ENCODE measurements at regions not wholly inside any gene's neighbourhood (a gene's known extent, or its start where the extent isn't known, plus 50 kb on each side); places are given as distances from the start of the nearest gene placed in this dataset.

DNA sequence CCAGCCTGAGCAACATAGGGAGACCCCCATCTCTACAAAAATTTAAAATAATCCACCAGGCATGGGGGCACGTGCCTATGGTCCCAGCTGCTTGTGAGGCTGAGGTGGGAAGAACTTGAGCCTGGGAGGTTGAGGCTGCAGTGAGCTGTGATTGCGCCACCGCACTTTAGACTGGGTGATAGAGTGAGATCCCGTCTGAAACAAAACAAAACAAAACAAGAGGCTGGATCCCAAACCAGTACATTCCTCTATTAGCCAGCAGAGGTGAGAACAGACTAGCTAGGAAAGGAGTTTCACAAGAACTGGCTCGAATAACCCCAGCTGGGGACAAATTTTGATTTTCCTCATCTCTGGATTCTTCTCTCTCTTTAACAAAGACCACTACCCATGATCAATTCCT is 366.7 kb upstream of the ZFHX3 start:
- Histone ChIP-seq H4K5ac (ENCODE audit: low read depth, low read length) (no peak overlapping the region), H2BK5ac (ENCODE audit: low read depth, low read length, poor library complexity, severe bottlenecking) (no peak overlapping the region), H3K4me2 (ENCODE audit: low read depth, low read length) (no peak overlapping the region), H3K9me3 (ENCODE audit: control insufficient read depth, insufficient read depth, low read length) (no peaks in the 10 kb centered on the region; the same call in 1 of the 2 replicates), H3K18ac (ENCODE audit: low read depth, low read length) (no peak overlapping the region), H3K4me3 (ENCODE audit: insufficient read depth, low read depth, low read length) (no peak overlapping the region), H2AFZ (replicated peaks; ENCODE audit: low read length, poor library complexity) (no peak overlapping the region), H3K14ac (replicated peaks; ENCODE audit: low read depth, low read length) (no peak overlapping the region), H3K36me3 (ENCODE audit: control insufficient read depth, insufficient read depth, low read length) (no peaks in the 10 kb centered on the region), H4K8ac (ENCODE audit: low read depth in 2 of 2, low read length in 2 of 2) (no peak overlapping the region), H3K56ac (ENCODE audit: extremely low read depth, insufficient read depth, low read length) (no peak overlapping the region), H2AK5ac (ENCODE audit: low read depth, low read length) (no peak overlapping the region), H3K4ac (ENCODE audit: low read depth, low read length) (no peak overlapping the region), H2BK20ac (ENCODE audit: low read depth, low read length) (no peak overlapping the region), H2AK9ac (replicated peaks; ENCODE audit: low read depth, low read length, poor library complexity) (no peak overlapping the region), H4K91ac (ENCODE audit: insufficient read depth, low read depth, low read length) (no peak overlapping the region), H3K4me1 (ENCODE audit: control insufficient read depth, insufficient read depth, low read length) (peaks cover 2% of the 10 kb centered on the region; the same call in 1 of the 2 replicates), H2BK120ac (ENCODE audit: low read depth, low read length) (no peak overlapping the region), H3K79me1 (ENCODE audit: low read depth in 1 of 2, low read length in 2 of 2) (no peaks in the 10 kb centered on the region), H3K27me3 (ENCODE audit: control insufficient read depth, insufficient read depth, low read length) (no peaks in the 10 kb centered on the region), H3K27ac (ENCODE audit: insufficient read depth, low read length) (no peak overlapping the region), H3K9ac (ENCODE audit: low read depth, low read length) (no peak overlapping the region), H2BK15ac (ENCODE audit: low read depth, low read length) (no peak overlapping the region), H3K23ac (ENCODE audit: low read depth, low read length) (no peak overlapping the region), H3K9me1 (ENCODE audit: insufficient read depth, low read length) (no peaks in the 10 kb centered on the region), H4K20me1 (ENCODE audit: insufficient read depth, low read length) (no peaks in the 10 kb centered on the region)
- no TSS peak for BruUV-seq (replicated peaks)
- in situ Hi-C loops (cut with MboI; ENCODE audit: low sequenced_read_pairs) (no loop called here), dilution Hi-C loops (cut with HindIII; ENCODE audit: low sequenced_read_pairs, unreplicated experiment) (no loop called here), intact Hi-C loops (cut with micrococcal nuclease) (loop anchor here (10.0 kb wide), 1 partner anchor 360 kb away; no protein-coding TSS in a partner anchor)
- CTCF ChIA-PET = no interaction called here
- TF ChIP-seq RFX5 (IDR thresholded peaks at IDR 0.05; ENCODE audit: low read depth, low read length) (no peak), BHLHE40 (IDR thresholded peaks at IDR 0.05; ENCODE audit: low read depth, low read length) (no peak)
- no CpG with 5 or more reads among the region's 5 CpGs for WGBS, 2 experiments (ENCODE audit: extremely low coverage in 2 of 2, insufficient read length in 1 of 2)
- POLR2A ChIA-PET (ENCODE audit: unreplicated experiment) = no interaction called here
- no peak for DNase-seq
- ATAC-seq (ENCODE audit: low read depth) = no peak
